ENCODE measurements at regions not wholly inside any gene's neighbourhood (a gene's known extent, or its start where the extent isn't known, plus 50 kb on each side); places are given as distances from the start of the nearest gene placed in this dataset.
"Not testable (repeated sequence)": the region's sequence is repeated elsewhere in the genome, so short reads cannot be mapped to it uniquely, and the experiment has no call there.

DNA sequence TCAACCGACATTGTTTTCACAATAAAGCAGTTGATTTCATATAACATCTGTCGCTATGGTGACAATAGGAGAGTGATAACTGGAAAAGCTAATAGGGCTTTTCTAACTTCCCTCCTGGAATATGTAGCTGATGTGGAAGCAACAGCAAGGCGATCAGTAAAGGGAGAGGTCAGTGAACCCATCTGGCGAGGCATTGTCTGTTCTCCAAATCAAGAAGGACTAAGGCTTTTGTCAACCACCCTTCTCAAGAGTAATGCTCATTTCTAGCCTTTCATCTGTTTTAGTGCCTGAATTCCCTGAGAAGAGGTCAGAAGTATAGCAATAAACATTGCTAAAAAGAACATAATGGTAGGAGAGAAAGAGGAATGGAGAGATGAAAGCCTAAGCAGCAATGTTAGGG is 201.3 kb downstream of the AKAP7 start:
- Mint-ChIP-seq H3K27ac (peak overlapping the region in 2 of 10 donors; percentile 10 to 58), H3K36me3 (peaks cover 0 to 6% (median 0%) of the 10 kb centered on the region in 3 donors), H3K4me3 (no peak overlapping the region), H3K4me1 (peaks cover 3 to 21% (median 13%) of the 10 kb centered on the region in 4 donors), H3K27me3 (no peaks in the 10 kb centered on the region), H3K9me3 (peaks cover 0 to 1% (median 0%) of the 10 kb centered on the region in 9 donors)
- ATAC-seq (no peak), DNase-seq (no peak)
- POLR2A ChIA-PET, result no interaction called here

DNA sequence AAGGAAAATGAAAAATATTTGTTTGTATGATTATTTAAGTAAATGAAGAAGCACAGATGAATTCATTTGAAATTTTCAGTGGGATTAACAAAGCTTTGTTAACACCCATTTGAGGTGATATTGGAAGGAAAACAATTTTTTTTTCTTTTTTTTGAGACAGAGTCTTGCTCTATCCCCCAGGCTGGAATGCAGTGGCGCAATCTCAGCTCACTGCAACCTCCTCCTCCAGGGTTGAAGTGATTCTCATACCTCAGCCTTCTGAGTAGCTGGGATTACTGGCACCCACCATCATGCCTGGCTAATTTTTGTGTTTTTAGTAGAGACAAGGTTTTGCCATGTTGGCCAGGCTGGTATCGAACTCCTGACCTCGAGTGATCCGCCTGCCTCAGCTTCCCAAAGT is 211.6 kb downstream of the AKAP7 start:
- POLR2A ChIA-PET, H3K4me3 Mint-ChIP-seq, H3K9me3 Mint-ChIP-seq, H3K27me3 Mint-ChIP-seq, H3K27ac Mint-ChIP-seq, DNase-seq, ATAC-seq: not testable (repeated sequence)
- H3K4me1 Mint-ChIP-seq, result peaks cover 12 to 34% (median 21%) of the 10 kb centered on the region in 4 donors
- H3K36me3 Mint-ChIP-seq, result peaks cover 0 to 15% (median 10%) of the 10 kb centered on the region in 3 donors

DNA sequence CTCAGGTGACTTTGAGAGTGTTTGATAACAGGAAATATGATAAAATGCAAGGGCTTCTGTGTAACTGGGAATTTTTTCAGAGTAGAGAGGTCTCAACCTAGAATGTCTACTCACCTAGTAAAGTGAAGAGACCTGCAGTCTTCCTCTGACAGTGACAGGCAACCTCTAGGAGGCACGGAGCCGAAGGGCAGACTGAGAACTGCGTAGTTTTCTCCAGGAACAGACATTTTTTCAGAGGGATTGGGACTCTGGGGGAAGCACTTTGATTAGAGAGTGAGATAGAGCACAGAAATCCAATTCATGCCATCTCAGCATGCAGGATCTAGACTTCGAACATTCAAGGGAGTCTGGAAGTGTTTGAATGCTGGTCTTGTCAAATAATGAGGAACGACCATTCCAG is 213.3 kb downstream of the AKAP7 start:
- Mint-ChIP-seq H3K4me3 (peak overlapping the region in 5 of 10 donors; percentile 4 to 56 (median 37)), H3K27me3 (no peaks in the 10 kb centered on the region), H3K4me1 (peaks cover 12 to 44% (median 21%) of the 10 kb centered on the region in 4 donors), H3K36me3 (peaks cover 5 to 27% (median 18%) of the 10 kb centered on the region in 3 donors), H3K27ac (peak overlapping the region in 8 of 10 donors; percentile 3 to 92 (median 65)), H3K9me3 (no peaks in the 10 kb centered on the region)
- DNase-seq (peak in 1 of 10 donors; percentile 8), ATAC-seq (peak in 1 of 2 donors; percentile 48)
- POLR2A ChIA-PET, result interaction anchor here (1.3 kb wide), 1 partner anchor 10 kb away, joined by 4 read pairs; no protein-coding TSS in a partner anchor

DNA sequence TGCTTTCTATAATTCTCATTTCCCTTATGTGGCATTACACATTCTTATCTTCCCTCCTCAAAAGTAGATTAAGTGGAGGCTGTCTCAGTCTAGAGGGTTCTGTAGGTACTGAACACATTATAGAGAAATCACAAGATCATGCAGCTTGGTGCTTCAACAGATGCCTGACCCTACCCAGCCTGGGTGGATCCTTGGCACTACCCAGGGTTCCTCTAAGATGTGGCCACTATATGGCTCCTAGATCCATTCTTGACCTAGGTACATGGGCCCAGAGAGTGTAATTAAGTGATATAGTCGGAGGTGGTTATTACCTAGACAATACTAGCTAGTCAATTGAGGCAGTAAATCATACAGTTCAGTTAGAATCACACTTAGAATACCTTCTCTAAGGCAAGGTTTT is 213.9 kb downstream of the AKAP7 start:
- peaks cover 12 to 44% (median 21%) of the 10 kb centered on the region in 4 donors for H3K4me1 Mint-ChIP-seq
- no peaks in the 10 kb centered on the region for H3K27me3 Mint-ChIP-seq
- peak overlapping the region in 4 of 10 donors; percentile 21 to 92 (median 60) for H3K27ac Mint-ChIP-seq
- H3K36me3 Mint-ChIP-seq, result peaks cover 5 to 27% (median 19%) of the 10 kb centered on the region in 3 donors
- DNase-seq (no peak), ATAC-seq (no peak)
- POLR2A ChIA-PET, result interaction anchor here (0.6 to 1.1 kb wide), 2 partner anchors 57 to 140 kb away, joined by 3 to 4 read pairs; no protein-coding TSS in a partner anchor
- H3K9me3 Mint-ChIP-seq, result no peaks in the 10 kb centered on the region
- no peak overlapping the region for H3K4me3 Mint-ChIP-seq

DNA sequence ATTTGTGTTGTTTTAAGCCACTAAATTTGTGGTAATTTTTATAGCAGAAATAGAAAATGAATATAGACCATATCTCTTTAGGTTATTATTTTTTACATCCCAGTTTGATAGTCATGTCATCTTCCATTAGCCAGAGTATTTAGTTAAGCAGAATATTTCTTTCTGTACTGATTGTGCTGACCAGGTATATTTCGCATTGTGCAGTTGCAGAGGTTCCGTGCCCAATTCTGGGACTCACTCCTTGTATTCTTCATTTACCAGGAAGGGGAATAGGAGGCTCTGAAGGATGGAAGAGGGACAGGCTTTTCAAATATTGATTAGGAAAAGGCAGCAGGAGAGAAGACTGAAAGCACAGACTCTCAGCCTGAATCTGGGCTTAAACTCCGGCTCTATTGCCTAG is 217.8 kb downstream of the AKAP7 start:
- POLR2A ChIA-PET, result no interaction called here
- ATAC-seq (no peak), DNase-seq (no peak)
- H3K36me3 Mint-ChIP-seq, result peaks cover 5 to 35% (median 30%) of the 10 kb centered on the region in 3 donors
- no peaks in the 10 kb centered on the region for H3K9me3 Mint-ChIP-seq
- H3K27me3 Mint-ChIP-seq, result no peaks in the 10 kb centered on the region
- H3K4me1 Mint-ChIP-seq, result peaks cover 12 to 41% (median 21%) of the 10 kb centered on the region in 4 donors
- no peak overlapping the region for H3K4me3 Mint-ChIP-seq
- H3K27ac Mint-ChIP-seq, result peak overlapping the region in 2 of 10 donors; percentile 4 to 59

DNA sequence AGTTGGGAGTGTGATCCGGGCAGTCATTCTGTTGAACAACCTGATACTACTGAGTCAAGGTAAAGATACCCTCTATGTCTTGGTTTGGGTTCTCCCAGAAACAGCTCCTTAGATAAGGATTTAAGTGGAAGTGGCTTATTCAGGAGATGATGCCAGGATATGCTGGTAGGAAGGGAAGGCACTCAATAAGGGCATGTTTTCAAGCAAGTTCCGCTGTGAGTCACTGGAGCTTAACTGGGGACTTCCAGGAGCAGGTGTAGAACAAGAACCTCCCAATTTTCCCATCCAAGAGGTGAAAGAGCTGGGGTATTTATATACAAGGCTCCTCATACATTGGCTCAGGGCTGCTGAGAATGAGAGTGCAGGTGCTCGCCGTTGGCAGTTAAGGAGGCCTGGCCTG is 218.6 kb downstream of the AKAP7 start:
- H3K36me3 Mint-ChIP-seq, result peaks cover 5 to 29% (median 24%) of the 10 kb centered on the region in 3 donors
- peak overlapping the region in 2 of 10 donors; percentile 47 to 59 for H3K27ac Mint-ChIP-seq
- no peaks in the 10 kb centered on the region for H3K27me3 Mint-ChIP-seq
- ATAC-seq, result no peak
- POLR2A ChIA-PET, result no interaction called here
- DNase-seq, result no peak
- H3K9me3 Mint-ChIP-seq, result no peaks in the 10 kb centered on the region
- peaks cover 5 to 33% (median 13%) of the 10 kb centered on the region in 4 donors for H3K4me1 Mint-ChIP-seq
- H3K4me3 Mint-ChIP-seq, result no peak overlapping the region

DNA sequence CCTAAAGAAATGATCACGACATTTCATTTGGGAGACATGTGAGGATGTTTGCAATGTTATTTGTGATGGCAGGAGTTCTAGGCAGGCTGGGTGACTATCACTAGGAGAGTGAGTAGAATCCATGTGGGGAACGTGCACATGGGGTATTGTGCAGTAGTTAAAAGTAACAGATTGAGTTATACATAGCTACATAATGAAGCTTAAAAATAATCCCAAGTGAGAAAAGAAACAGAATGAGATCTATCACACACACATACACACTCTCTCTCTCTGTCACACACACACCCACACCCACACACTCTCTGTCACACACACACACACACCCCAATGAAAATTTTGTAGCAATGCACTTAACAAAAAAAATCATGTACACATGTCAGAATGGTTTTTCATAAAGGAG is 218.7 kb upstream of the ARG1 start:
- no peaks in the 10 kb centered on the region for H3K9me3 Mint-ChIP-seq
- ATAC-seq (no peak), DNase-seq (no peak)
- POLR2A ChIA-PET, result no interaction called here
- peak overlapping the region in 3 of 10 donors; percentile 41 to 53 (median 51) for H3K27ac Mint-ChIP-seq
- H3K27me3 Mint-ChIP-seq, result no peaks in the 10 kb centered on the region
- H3K36me3 Mint-ChIP-seq, result peaks cover 5 to 29% (median 24%) of the 10 kb centered on the region in 3 donors
- peaks cover 2 to 28% (median 9%) of the 10 kb centered on the region in 4 donors for H3K4me1 Mint-ChIP-seq
- no peak overlapping the region for H3K4me3 Mint-ChIP-seq

DNA sequence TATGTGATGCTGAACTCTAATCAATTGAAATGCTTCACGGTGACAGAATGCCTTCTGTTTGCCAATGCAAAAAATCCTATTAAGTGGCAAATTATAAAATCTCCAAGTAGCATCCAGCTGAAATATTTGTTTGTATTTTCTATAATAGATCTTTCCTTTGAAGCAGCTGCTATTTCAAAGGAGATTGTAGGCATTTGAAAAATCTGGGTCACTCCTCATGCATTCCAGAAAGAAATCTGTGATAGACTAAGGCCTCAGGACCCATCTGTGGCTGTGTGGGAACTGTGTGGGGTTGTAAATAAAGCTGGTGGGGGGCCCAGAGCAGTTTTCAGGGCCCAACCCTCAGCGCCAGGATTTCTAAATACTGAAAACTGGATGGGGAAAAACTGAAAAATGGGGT is 216.9 kb upstream of the ARG1 start:
- POLR2A ChIA-PET, result no interaction called here
- ATAC-seq, result no peak

DNA sequence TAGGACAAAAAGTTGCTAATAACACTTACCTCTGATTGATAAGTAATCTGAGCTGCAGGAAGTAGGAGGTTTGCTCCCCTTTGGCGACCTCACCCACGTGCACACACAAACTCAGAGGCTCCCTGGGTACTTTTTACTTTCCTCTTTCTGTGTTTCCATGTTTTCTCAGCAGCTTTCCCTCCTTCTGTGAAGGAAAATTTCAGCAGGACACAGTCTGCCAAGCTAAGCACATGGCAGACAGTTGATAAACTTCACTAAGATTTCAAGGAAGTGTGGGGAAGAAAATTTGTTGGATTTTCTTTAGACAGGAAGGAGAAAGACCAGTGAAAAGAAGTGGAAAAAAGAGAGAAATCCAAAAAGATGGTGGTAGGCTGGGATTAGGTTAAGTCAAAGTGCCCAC is 215.5 kb upstream of the ARG1 start:
- peaks cover 0 to 5% (median 3%) of the 10 kb centered on the region in 4 donors for H3K4me1 Mint-ChIP-seq

More for the DNA sequence above, 216.9 kb upstream of the ARG1 start:
- Mint-ChIP-seq H3K4me3 (no peak overlapping the region), H3K27ac (no peak overlapping the region), H3K36me3 (peaks cover 10 to 29% (median 27%) of the 10 kb centered on the region in 3 donors), H3K27me3 (no peaks in the 10 kb centered on the region), H3K4me1 (peaks cover 0 to 10% (median 4%) of the 10 kb centered on the region in 4 donors), H3K9me3 (no peaks in the 10 kb centered on the region)
- no peak for DNase-seq

DNA sequence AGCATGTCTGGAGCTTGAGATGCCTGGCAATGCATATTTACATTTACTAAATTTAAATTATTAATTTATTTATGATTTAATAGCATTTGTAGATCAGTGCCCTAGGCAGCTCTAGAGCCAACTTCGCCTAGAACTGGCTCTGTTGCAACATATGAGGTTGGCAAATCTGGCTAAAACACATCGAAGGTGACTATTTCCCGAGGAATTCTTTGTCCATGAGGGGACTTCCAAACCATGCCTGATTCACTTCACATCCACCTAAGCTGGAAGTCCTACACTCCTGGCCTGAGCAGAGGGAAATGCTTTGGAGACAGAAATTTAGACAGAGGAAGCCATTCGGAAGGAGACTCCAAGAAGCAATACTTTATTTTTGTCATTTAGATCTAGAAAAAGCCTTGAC is 211.0 kb upstream of the ARG1 start:
- ATAC-seq (no peak), DNase-seq (no peak)
- no peak overlapping the region for H3K4me3 Mint-ChIP-seq
- no peaks in the 10 kb centered on the region for H3K27me3 Mint-ChIP-seq
- POLR2A ChIA-PET, result interaction anchor here (0.7 kb wide), 1 partner anchor 163 kb away, joined by 3 read pairs; no protein-coding TSS in a partner anchor
- H3K9me3 Mint-ChIP-seq, result no peaks in the 10 kb centered on the region
- peaks cover 15 to 22% (median 20%) of the 10 kb centered on the region in 4 donors for H3K4me1 Mint-ChIP-seq
- H3K27ac Mint-ChIP-seq, result no peak overlapping the region
- H3K36me3 Mint-ChIP-seq, result peaks cover 1 to 19% (median 5%) of the 10 kb centered on the region in 3 donors

More for the DNA sequence above, 215.5 kb upstream of the ARG1 start:
- H3K27ac Mint-ChIP-seq, result peak overlapping the region in 1 of 10 donors; percentile 53
- POLR2A ChIA-PET, result no interaction called here
- no peak overlapping the region for H3K4me3 Mint-ChIP-seq
- ATAC-seq, result no peak
- DNase-seq, result no peak
- peaks cover 8 to 28% (median 25%) of the 10 kb centered on the region in 3 donors for H3K36me3 Mint-ChIP-seq
- H3K27me3 Mint-ChIP-seq, result no peaks in the 10 kb centered on the region
- no peaks in the 10 kb centered on the region for H3K9me3 Mint-ChIP-seq

DNA sequence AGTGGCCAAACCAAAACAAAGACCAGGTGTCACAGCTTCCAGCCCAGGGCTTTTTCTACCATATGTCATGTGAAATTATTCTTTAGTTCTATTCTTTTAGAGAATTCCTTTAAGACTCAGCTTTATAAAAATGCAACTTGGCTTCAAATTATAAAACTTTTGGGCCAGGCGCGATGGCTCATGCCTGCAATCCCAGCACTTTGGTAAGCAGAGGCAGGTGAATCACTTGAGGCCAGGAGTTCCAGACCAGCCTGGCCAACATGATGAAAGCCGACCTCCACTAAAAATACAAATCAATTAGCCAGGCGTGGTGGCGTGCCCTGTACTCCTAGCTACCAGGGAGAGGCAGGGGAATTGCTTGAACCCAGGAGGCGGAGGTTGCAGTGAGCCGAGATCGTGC is 210.3 kb upstream of the ARG1 start:
- H3K27ac Mint-ChIP-seq, result no peak overlapping the region
- no peak overlapping the region for H3K4me3 Mint-ChIP-seq
- no peaks in the 10 kb centered on the region for H3K9me3 Mint-ChIP-seq
- H3K4me1 Mint-ChIP-seq, result peaks cover 15 to 23% (median 22%) of the 10 kb centered on the region in 4 donors
- DNase-seq (no peak), ATAC-seq (no peak)
- peaks cover 0 to 17% (median 5%) of the 10 kb centered on the region in 3 donors for H3K36me3 Mint-ChIP-seq
- POLR2A ChIA-PET, result no interaction called here
- H3K27me3 Mint-ChIP-seq, result no peaks in the 10 kb centered on the region

DNA sequence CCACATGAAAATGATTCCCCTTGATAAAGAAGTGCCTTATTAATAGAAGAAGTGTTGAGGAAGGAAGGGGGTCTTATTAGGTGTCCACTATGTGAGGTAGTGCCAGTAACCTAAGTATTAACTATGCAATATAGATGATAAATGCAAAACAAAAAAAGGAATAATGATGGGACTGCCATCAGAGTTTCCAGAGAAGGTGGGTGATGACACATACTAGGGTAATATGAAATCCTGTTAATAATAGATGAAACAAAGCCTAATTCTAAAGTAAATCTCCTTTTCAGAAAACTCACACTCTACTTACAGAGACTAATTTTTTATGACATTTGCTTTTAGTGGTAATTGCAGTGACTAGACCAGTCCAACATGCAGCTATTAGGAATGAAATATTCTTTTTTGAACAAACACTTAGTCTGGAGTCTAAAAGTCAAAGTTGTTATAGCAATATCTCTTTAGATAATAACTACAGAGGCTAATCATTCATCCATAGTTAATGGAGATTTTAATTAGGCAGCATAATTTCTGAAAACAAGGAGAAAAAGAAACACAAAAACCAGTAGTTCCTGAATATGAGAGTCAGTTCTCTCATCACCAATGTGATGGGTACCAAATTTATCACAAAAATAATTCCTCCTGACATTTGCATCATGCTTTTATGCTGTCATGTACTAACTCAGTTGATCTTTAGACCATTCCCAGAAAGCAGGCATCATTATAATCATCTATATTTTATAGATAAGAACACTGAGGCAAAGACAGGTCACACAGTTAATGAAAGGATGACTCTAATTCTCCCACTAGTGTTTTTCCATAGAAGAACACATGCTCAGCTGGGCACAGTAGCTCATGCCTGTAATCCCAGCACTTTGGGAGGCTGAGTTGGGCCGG is 208.8 kb upstream of the ARG1 start:
- peaks cover 0 to 17% (median 5%) of the 10 kb centered on the region in 3 donors for H3K36me3 Mint-ChIP-seq
- DNase-seq (no peak), ATAC-seq (no peak)
- no peaks in the 10 kb centered on the region for H3K9me3 Mint-ChIP-seq
- POLR2A ChIA-PET, result interaction anchor here (0.5 kb wide), 1 partner anchor 1183 kb away, joined by 5 read pairs; no protein-coding TSS in a partner anchor
- no peak overlapping the region for H3K27ac Mint-ChIP-seq
- no peak overlapping the region for H3K4me3 Mint-ChIP-seq
- no peaks in the 10 kb centered on the region for H3K27me3 Mint-ChIP-seq
- H3K4me1 Mint-ChIP-seq, result peaks cover 24 to 35% (median 34%) of the 10 kb centered on the region in 4 donors

DNA sequence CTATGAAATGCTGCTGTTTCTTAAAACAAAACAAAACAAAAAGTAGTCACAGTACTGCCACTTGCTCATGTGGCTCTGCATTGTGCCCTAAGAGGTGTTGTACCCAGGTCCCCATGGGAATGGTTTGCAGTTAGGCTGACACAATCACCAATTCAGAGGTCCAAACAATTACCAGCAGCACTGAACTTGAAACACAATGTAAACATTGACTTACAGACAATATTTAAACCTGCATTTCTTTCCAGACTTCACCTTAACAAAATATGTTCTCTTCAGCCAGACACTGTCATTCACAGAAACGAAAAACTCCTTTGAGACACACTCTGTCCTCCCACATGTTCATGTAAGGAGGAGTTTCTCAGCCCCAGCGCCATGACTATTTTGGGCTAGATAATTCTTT is 206.8 kb upstream of the ARG1 start:
- ATAC-seq (no peak), DNase-seq (no peak)
- H3K27ac Mint-ChIP-seq, result peak overlapping the region in 6 of 10 donors; percentile 4 to 63 (median 35)
- peaks cover 0 to 3% (median 0%) of the 10 kb centered on the region in 9 donors for H3K9me3 Mint-ChIP-seq
- POLR2A ChIA-PET, result no interaction called here
- H3K4me3 Mint-ChIP-seq, result peak overlapping the region in 1 of 10 donors; percentile 20
- no peaks in the 10 kb centered on the region for H3K27me3 Mint-ChIP-seq
- H3K4me1 Mint-ChIP-seq, result peaks cover 23 to 39% (median 36%) of the 10 kb centered on the region in 4 donors
- peaks cover 0 to 13% (median 0%) of the 10 kb centered on the region in 3 donors for H3K36me3 Mint-ChIP-seq

All from naive thymus-derived CD8-positive, alpha-beta T cell (primary cell).